GM23338 (cell line): ENCODE measurements at regions not wholly inside any gene's neighbourhood (a gene's known extent, or its start where the extent isn't known, plus 50 kb on each side); places are given as distances from the start of the nearest gene placed in this dataset.
"Not testable (repeated sequence)": the region's sequence is repeated elsewhere in the genome, so short reads cannot be mapped to it uniquely, and the experiment has no call there.

Source experiments
- ATAC-seq: fragments of 200-7000 bp; cut with Tn5 transposase; 3 replicates; pipeline ENCODE4 v1.9.1; 2020
- DNase-seq: peaks from one replicate; pipeline ENCODE4 v3.0.0-alpha.2; 2015; ENCODE audit warnings: low spot score
- H2AFZ ChIP-seq: fragments of 200-600 bp; sonication (generic); 2 replicates; pipeline ENCODE4 v1.8.0; 2016; ENCODE audit warnings: antibody characterized with exemption, mild to moderate bottlenecking, moderate library complexity
- H3F3A ChIP-seq: fragments of 200-600 bp; sonication (generic); replicated peaks from 2 replicates; pipeline ENCODE4 v1.8.0; 2017; ENCODE audit warnings: antibody characterized with exemption, mixed run types, low read depth
- H3K27ac ChIP-seq: fragments of 200-600 bp; sonication (generic); 2 replicates; pipeline ENCODE4 v1.6.1; 2016; ENCODE audit warnings: low read depth
- H3K27me3 ChIP-seq: fragments of 200-600 bp; sonication (generic); 2 replicates; pipeline ENCODE4 v1.8.0; 2016; ENCODE audit warnings: mild to moderate bottlenecking, mixed run types, moderate library complexity; ENCODE audit not compliant: insufficient read depth
- H3K36me3 ChIP-seq: fragments of 200-600 bp; sonication (generic); 2 replicates; pipeline ENCODE4 v1.8.0; 2016; ENCODE audit warnings: mild to moderate bottlenecking; ENCODE audit not compliant: insufficient read depth
- H3K4me1 ChIP-seq: fragments of 200-600 bp; sonication (generic); 2 replicates; pipeline ENCODE4 v1.8.0; 2016; ENCODE audit warnings: mild to moderate bottlenecking, moderate library complexity; ENCODE audit not compliant: insufficient read depth
- H3K4me2 ChIP-seq: fragments of 200-600 bp; sonication (generic); 2 replicates; pipeline ENCODE4 v1.7.1; 2017; ENCODE audit warnings: mixed run types
- H3K4me3 ChIP-seq: fragments of 200-600 bp; sonication (generic); 2 replicates; pipeline ENCODE4 v1.6.1; 2016; ENCODE audit warnings: mixed run types
- H3K79me2 ChIP-seq: fragments of 200-600 bp; sonication (generic); replicated peaks from 2 replicates; pipeline ENCODE4 v1.8.0; 2017; ENCODE audit warnings: mild to moderate bottlenecking; ENCODE audit not compliant: insufficient read depth
- H3K9me2 ChIP-seq: fragments of 200-600 bp; sonication (generic); 2 replicates; pipeline ENCODE4 v1.8.0; 2017; ENCODE audit not compliant: insufficient read depth
- H4K20me1 ChIP-seq: fragments of 200-600 bp; sonication (generic); replicated peaks from 2 replicates; pipeline ENCODE4 v1.8.0; 2017; ENCODE audit warnings: mild to moderate bottlenecking; ENCODE audit not compliant: insufficient read depth
- H3K27ac Mint-ChIP-seq: 2 replicates; pipeline ENCODE4 v1.8.0; 2020; ENCODE audit warnings: inconsistent platforms, mild to moderate bottlenecking, moderate library complexity, mixed read lengths
- H3K27me3 Mint-ChIP-seq: 3 replicates; pipeline ENCODE4 v1.8.0; 2022; ENCODE audit warnings: low read depth, mild to moderate bottlenecking, moderate library complexity, mixed read lengths, inconsistent platforms; ENCODE audit not compliant: insufficient read depth, poor library complexity
- H3K36me3 Mint-ChIP-seq: 3 replicates; pipeline ENCODE4 v1.8.0; 2021; ENCODE audit warnings: low read depth, mild to moderate bottlenecking, inconsistent platforms, moderate library complexity, mixed read lengths
- H3K4me1 Mint-ChIP-seq: 3 replicates; pipeline ENCODE4 v1.8.0; 2020; ENCODE audit warnings: mild to moderate bottlenecking, inconsistent platforms, mixed read lengths
- H3K4me3 Mint-ChIP-seq: 3 replicates; pipeline ENCODE4 v1.8.0; 2021; ENCODE audit warnings: moderate library complexity, mild to moderate bottlenecking, inconsistent platforms, mixed read lengths
- H3K9me3 Mint-ChIP-seq: 3 replicates; pipeline ENCODE4 v1.8.0; 2020; ENCODE audit warnings: moderate library complexity, mild to moderate bottlenecking, inconsistent platforms, mixed read lengths
- ETS1 ChIP-seq: IDR thresholded peaks from 2 replicates; pipeline ENCODE4 v1.6.1; 2016; ENCODE audit warnings: antibody characterized with exemption
- EZH2phosphoT487 ChIP-seq: fragments of 200-600 bp; sonication (generic); IDR thresholded peaks from one replicate; pipeline ENCODE4 v1.8.1; 2018; ENCODE audit warnings: antibody characterized with exemption; ENCODE audit not compliant: unreplicated experiment
- JUNB ChIP-seq: IDR thresholded peaks from one replicate; pipeline ENCODE4 v1.6.1; 2016; ENCODE audit warnings: antibody characterized with exemption; ENCODE audit not compliant: unreplicated experiment
- POLR2AphosphoS5 ChIP-seq: IDR thresholded peaks from 2 replicates; pipeline ENCODE4 v1.6.1; 2016; ENCODE audit warnings: antibody characterized with exemption, low read depth
- REST ChIP-seq: IDR thresholded peaks from one replicate; pipeline ENCODE4 v1.6.1; 2018; ENCODE audit warnings: antibody characterized with exemption; ENCODE audit not compliant: unreplicated experiment
- STAT1 ChIP-seq: IDR thresholded peaks from one replicate; pipeline ENCODE4 v1.6.1; 2016; ENCODE audit warnings: antibody characterized with exemption; ENCODE audit not compliant: unreplicated experiment

GRCh38 chr1:116850436-116850835, 59.3 kb upstream of the PTGFRN start:
- H4K20me1 ChIP-seq, result no peaks in the 10 kb centered on the region
- no peak overlapping the region for H3K4me3 ChIP-seq
- DNase-seq (no peak), ATAC-seq (no peak)
- TF ChIP-seq REST, result no peak
- no peak for TF ChIP-seq STAT1
- no peak for TF ChIP-seq JUNB
- no peak for TF ChIP-seq ETS1
- TF ChIP-seq EZH2phosphoT487, result no peak
- Mint-ChIP-seq H3K27me3 (peaks cover 3% of the 10 kb centered on the region), H3K27ac (no peak overlapping the region), H3K9me3 (no peaks in the 10 kb centered on the region), H3K36me3 (no peaks in the 10 kb centered on the region; the same call in 2 of the 3 replicates), H3K4me1 (peaks cover 38% of the 10 kb centered on the region), H3K4me3 (no peak overlapping the region)
- no peak overlapping the region for H3K27ac ChIP-seq
- no peaks in the 10 kb centered on the region for H3K9me2 ChIP-seq
- no peaks in the 10 kb centered on the region for H3K36me3 ChIP-seq
- peaks cover 34% of the 10 kb centered on the region for H3K4me1 ChIP-seq
- H2AFZ ChIP-seq, result no peak overlapping the region
- H3K79me2 ChIP-seq, result no peaks in the 10 kb centered on the region
- H3K4me2 ChIP-seq, result no peak overlapping the region
- 0 out of 2 replicates have a peak, but pooled peaks cover 3% of the 10 kb centered on the region for H3F3A ChIP-seq
- no peaks in the 10 kb centered on the region for H3K27me3 ChIP-seq

- peaks cover 45% of the 10 kb centered on the region for H3K4me1 Mint-ChIP-seq
- H3K27me3 ChIP-seq, result not testable (repeated sequence)
These were observed 58.5 kb upstream of the PTGFRN start for GRCh38 chr1:116851189-116851588.

GRCh38 chr1:116851846-116852245, 57.9 kb upstream of the PTGFRN start:
- no peaks in the 10 kb centered on the region; the same call in 2 of the 3 replicates for H3K36me3 Mint-ChIP-seq
- no peaks in the 10 kb centered on the region for H4K20me1 ChIP-seq
- H3K27ac Mint-ChIP-seq, result no peak overlapping the region
- peak overlapping the region; percentile 12; the same call in 1 of the 2 replicates for H3K4me2 ChIP-seq
- H3K9me2 ChIP-seq, result no peaks in the 10 kb centered on the region
- H3K4me3 Mint-ChIP-seq, result no peak overlapping the region
- DNase-seq (no peak), ATAC-seq (no peak)
- no peak overlapping the region for H3K4me3 ChIP-seq
- peaks cover 48% of the 10 kb centered on the region for H3K4me1 Mint-ChIP-seq
- no peaks in the 10 kb centered on the region for H3K27me3 ChIP-seq
- H3K4me1 ChIP-seq, result peaks cover 45% of the 10 kb centered on the region
- H3K27ac ChIP-seq, result no peak overlapping the region
- H3K36me3 ChIP-seq, result no peaks in the 10 kb centered on the region
- peak overlapping the region; percentile 69; the same call in 1 of the 2 replicates for H2AFZ ChIP-seq
- peaks cover 3% of the 10 kb centered on the region for H3K27me3 Mint-ChIP-seq
- 0 out of 2 replicates have a peak, but pooled peaks cover 3% of the 10 kb centered on the region for H3F3A ChIP-seq
- no peaks in the 10 kb centered on the region for H3K9me3 Mint-ChIP-seq
- no peaks in the 10 kb centered on the region for H3K79me2 ChIP-seq
- TF ChIP-seq ETS1 (no peak), STAT1 (no peak), POLR2AphosphoS5 (no peak)

More at GRCh38 chr1:116851189-116851588, 58.5 kb upstream of the PTGFRN start:
- not testable (repeated sequence) for H3K79me2 ChIP-seq, H3K27ac Mint-ChIP-seq, H2AFZ ChIP-seq, H3K36me3 Mint-ChIP-seq, H4K20me1 ChIP-seq, H3K4me3 ChIP-seq, H3K27ac ChIP-seq, ATAC-seq, H3F3A ChIP-seq, H3K9me3 Mint-ChIP-seq, H3K9me2 ChIP-seq, DNase-seq, H3K36me3 ChIP-seq, H3K27me3 Mint-ChIP-seq, H3K4me2 ChIP-seq, H3K4me3 Mint-ChIP-seq
- H3K4me1 ChIP-seq, result peaks cover 41% of the 10 kb centered on the region
